B cell (primary cell): ENCODE measurements at regions not wholly inside any gene's neighbourhood (a gene's known extent, or its start where the extent isn't known, plus 50 kb on each side); places are given as distances from the start of the nearest gene placed in this dataset.

Experiments used
- EZH2 ChIP-seq: IDR thresholded peaks from 2 replicates; pipeline ENCODE4 v1.6.1; 2012; ENCODE audit warnings: borderline replicate concordance, low read depth, mild to moderate bottlenecking, moderate library complexity, low read length; ENCODE audit not compliant: insufficient read depth, poor library complexity, severe bottlenecking
- TF ChIP-seq, protein P1 (sequence below): fragments of 200-600 bp; IDR thresholded peaks from one replicate; pipeline ENCODE4 v1.8.0; 2022; ENCODE audit warnings: antibody characterized with exemption, mild to moderate bottlenecking

- TF ChIP-seq, protein P1, sequence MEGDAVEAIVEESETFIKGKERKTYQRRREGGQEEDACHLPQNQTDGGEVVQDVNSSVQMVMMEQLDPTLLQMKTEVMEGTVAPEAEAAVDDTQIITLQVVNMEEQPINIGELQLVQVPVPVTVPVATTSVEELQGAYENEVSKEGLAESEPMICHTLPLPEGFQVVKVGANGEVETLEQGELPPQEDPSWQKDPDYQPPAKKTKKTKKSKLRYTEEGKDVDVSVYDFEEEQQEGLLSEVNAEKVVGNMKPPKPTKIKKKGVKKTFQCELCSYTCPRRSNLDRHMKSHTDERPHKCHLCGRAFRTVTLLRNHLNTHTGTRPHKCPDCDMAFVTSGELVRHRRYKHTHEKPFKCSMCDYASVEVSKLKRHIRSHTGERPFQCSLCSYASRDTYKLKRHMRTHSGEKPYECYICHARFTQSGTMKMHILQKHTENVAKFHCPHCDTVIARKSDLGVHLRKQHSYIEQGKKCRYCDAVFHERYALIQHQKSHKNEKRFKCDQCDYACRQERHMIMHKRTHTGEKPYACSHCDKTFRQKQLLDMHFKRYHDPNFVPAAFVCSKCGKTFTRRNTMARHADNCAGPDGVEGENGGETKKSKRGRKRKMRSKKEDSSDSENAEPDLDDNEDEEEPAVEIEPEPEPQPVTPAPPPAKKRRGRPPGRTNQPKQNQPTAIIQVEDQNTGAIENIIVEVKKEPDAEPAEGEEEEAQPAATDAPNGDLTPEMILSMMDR: no peak
- TF ChIP-seq EZH2: no peak
These were observed 535.9 kb upstream of the VRK2 start for GRCh38 chr2:57510704-57511103.
